K562 (cell line): ENCODE measurements at regions not wholly inside any gene's neighbourhood (a gene's known extent, or its start where the extent isn't known, plus 50 kb on each side); places are given as distances from the start of the nearest gene placed in this dataset.

Source experiments
- ATAC-seq: fragments of 200-7000 bp; cut with Tn5 transposase; 3 replicates; pipeline ENCODE4 v1.9.1; 2020; ENCODE audit warnings: moderate library complexity
- BruUV-seq: library from RNA; stranded (reverse); fragments of 400-500 nt; replicated peaks from 2 replicates; lab custom pipeline; 2021; lab: Mats Ljungman, UMichigan
- CTCF ChIA-PET: fragments of 300-600 bp; formaldehyde crosslinking; extraction: SDS; loops from one replicate; lab custom pipeline; 2021; ENCODE audit warnings: low intra/inter-chr PET ratio; lab: Yijun Ruan, JAX
- POLR2A ChIA-PET: fragments of 300-600, 350-650 bp; sonication (Branson Sonifier 250); formaldehyde crosslinking; extraction: SDS; loops from one replicate; lab custom pipeline; 2021; ENCODE audit warnings: antibody characterized with exemption, inconsistent platforms; lab: Yijun Ruan, JAX
- DNase-seq, 4 experiments: peaks; one replicate each; pipeline versions ENCODE4 v3.0.0 to v3.0.0-alpha.2; 2011 to 2018; ENCODE audit warnings: low spot score in 3 of 4, mixed read lengths in 3 of 4; ENCODE audit errors: extremely low read depth in 1 of 4
- FAIRE-seq: peaks from 2 replicates; lab custom pipeline; 2011; peaks lifted over from hg19 to GRCh38; lab: Jason Lieb, UNC
- H2AFZ ChIP-seq: 2 replicates; pipeline ENCODE4 v1.6.0; 2011; ENCODE audit warnings: low read depth, low read length, control low read depth, inconsistent platforms
- H3K27ac ChIP-seq: fragments of 200-600 bp; 3 replicates; pipeline ENCODE4 v1.8.0; 2011; ENCODE audit warnings: low read depth, mild to moderate bottlenecking, control low read depth, inconsistent platforms, low read length, moderate library complexity, mixed read lengths; ENCODE audit errors: extremely low read depth
- H3K27me3 ChIP-seq, 2 experiments: fragments of 300-600 bp in 1 of 2; 2 replicates in 1 of 2; 3 replicates in 1 of 2; pipeline versions ENCODE4 v1.6.0 to v1.8.0; 2011; ENCODE audit warnings: inconsistent platforms in 2 of 2, low read length in 2 of 2, mild to moderate bottlenecking in 1 of 2, mixed read lengths in 1 of 2, moderate library complexity in 1 of 2; ENCODE audit not compliant: control insufficient read depth in 2 of 2, insufficient read depth in 2 of 2
- H3K36me3 ChIP-seq: fragments of 300-600 bp; 3 replicates; pipeline ENCODE4 v1.8.0; 2011; ENCODE audit warnings: mild to moderate bottlenecking, low read length, inconsistent platforms; ENCODE audit not compliant: control insufficient read depth, insufficient read depth
- H3K4me1 ChIP-seq, 2 experiments: fragments of 200-600 bp in 1 of 2; replicated peaks in 1 of 2; 2 replicates in 1 of 2; 3 replicates in 1 of 2; pipeline versions ENCODE4 v1.5.1 to v1.8.0; 2011; ENCODE audit warnings: inconsistent platforms in 2 of 2, low read length in 2 of 2, mild to moderate bottlenecking in 1 of 2, mixed read lengths in 1 of 2, moderate library complexity in 1 of 2; ENCODE audit not compliant: control insufficient read depth in 2 of 2, insufficient read depth in 2 of 2
- H3K4me2 ChIP-seq: 2 replicates; pipeline ENCODE4 v1.6.1; 2011; ENCODE audit warnings: low read length, control low read depth, inconsistent platforms, mixed read lengths; ENCODE audit not compliant: insufficient read depth
- H3K4me3 ChIP-seq: fragments of 200-600 bp; sonication (generic), shearing (Covaris generic); 2 replicates; pipeline ENCODE4 v1.5.1; 2016; ENCODE audit warnings: control low read depth, inconsistent platforms
- H3K79me2 ChIP-seq: fragments of 200-600 bp; 3 replicates; pipeline ENCODE4 v1.8.0; 2011; ENCODE audit warnings: low read length, inconsistent platforms; ENCODE audit not compliant: control insufficient read depth, insufficient read depth
- H3K9ac ChIP-seq, 2 experiments: 2 replicates each; pipeline versions ENCODE4 v1.6.0 to v1.6.1; 2011; ENCODE audit warnings: low read depth in 2 of 2, low read length in 2 of 2, control low read depth in 1 of 2, inconsistent platforms in 1 of 2, mild to moderate bottlenecking in 1 of 2, mixed read lengths in 1 of 2; ENCODE audit not compliant: insufficient read depth in 1 of 2
- H3K9me1 ChIP-seq: one replicate; pipeline ENCODE4 v1.6.0; 2011; ENCODE audit warnings: inconsistent platforms, mild to moderate bottlenecking, low read length, moderate library complexity; ENCODE audit not compliant: control insufficient read depth, insufficient read depth
- H3K9me3 ChIP-seq: replicated peaks from 2 replicates; pipeline ENCODE4 v1.5.1; 2011; ENCODE audit warnings: low read depth, low read length, inconsistent platforms; ENCODE audit not compliant: control insufficient read depth, insufficient read depth
- H4K20me1 ChIP-seq: replicated peaks from 2 replicates; pipeline ENCODE4 v1.6.1; 2011; ENCODE audit warnings: low read length, inconsistent platforms, mixed read lengths; ENCODE audit not compliant: control insufficient read depth, insufficient read depth
- ATF7 ChIP-seq: fragments of 450-650 bp; IDR thresholded peaks from 2 replicates; pipeline ENCODE4 v1.7.1; 2014; ENCODE audit warnings: mild to moderate bottlenecking, moderate library complexity
- BRCA1 ChIP-seq, 2 experiments: fragments of 450-650 bp in 1 of 2; sonication (generic) in 1 of 2; formaldehyde crosslinking in 1 of 2; IDR thresholded peaks; 2 replicates each; pipeline versions ENCODE4 v1.5.0 to v1.6.1; 2017 to 2020; ENCODE audit warnings: mild to moderate bottlenecking in 1 of 2, missing genetic modification reagents in 1 of 2
- HNRNPK ChIP-seq: fragments of 200-400 bp; formaldehyde crosslinking; IDR thresholded peaks from one replicate; pipeline ENCODE4 v1.6.1; 2018; ENCODE audit warnings: mild to moderate bottlenecking, low read depth, low read length; ENCODE audit not compliant: poor library complexity, severe bottlenecking
- IRF2 ChIP-seq: sonication (generic); formaldehyde crosslinking; IDR thresholded peaks from 2 replicates; pipeline ENCODE4 v1.8.1; 2022; ENCODE audit warnings: mild to moderate bottlenecking, missing genetic modification reagents
- MECOM ChIP-seq: fragments of 250-450 bp; sonication (Bioruptor Pico); IDR thresholded peaks from 2 replicates; pipeline ENCODE4 v1.8.0; 2022; ENCODE audit warnings: inconsistent platforms
- NFIC ChIP-seq: fragments of 450-650 bp; IDR thresholded peaks from 2 replicates; pipeline ENCODE4 v1.6.1; 2017; ENCODE audit warnings: mild to moderate bottlenecking, inconsistent platforms
- RBBP5 ChIP-seq: fragments of 200-600 bp; sonication (generic); IDR thresholded peaks from 2 replicates; pipeline ENCODE4 v1.6.1; 2012; ENCODE audit warnings: borderline replicate concordance, mild to moderate bottlenecking, low read length, control low read depth, inconsistent platforms; ENCODE audit not compliant: insufficient read depth, poor library complexity, severe bottlenecking
- RBM15 ChIP-seq: fragments of 200-400 bp; formaldehyde crosslinking; IDR thresholded peaks from 2 replicates; pipeline ENCODE4 v1.6.1; 2018; ENCODE audit warnings: mild to moderate bottlenecking, low read length, moderate library complexity; ENCODE audit not compliant: insufficient read depth
- RFX5 ChIP-seq: IDR thresholded peaks from 2 replicates; pipeline ENCODE4 v1.6.1; 2011; ENCODE audit warnings: low read depth, mild to moderate bottlenecking, improper control_type of control experiment, low read length
- SIN3B ChIP-seq: fragments of 450-650 bp; IDR thresholded peaks from 2 replicates; pipeline ENCODE4 v1.6.1; 2017; ENCODE audit warnings: low read depth, mild to moderate bottlenecking, moderate library complexity
- SNIP1 ChIP-seq: fragments of 450-650 bp; IDR thresholded peaks from 2 replicates; pipeline ENCODE4 v1.7.1; 2017; ENCODE audit warnings: low read depth, mild to moderate bottlenecking
- TAF7 ChIP-seq: fragments of 450-650 bp; IDR thresholded peaks from 2 replicates; pipeline ENCODE4 v1.6.1; 2016; ENCODE audit warnings: missing genetic modification characterization, missing compliant biosample characterization
- THRAP3 ChIP-seq: fragments of 450-650 bp; IDR thresholded peaks from 2 replicates; pipeline ENCODE4 v1.6.1; 2016; ENCODE audit warnings: mild to moderate bottlenecking, inconsistent platforms, borderline replicate concordance
- XRCC5 ChIP-seq: fragments of 200-400 bp; formaldehyde crosslinking; IDR thresholded peaks from 2 replicates; pipeline ENCODE4 v1.6.1; 2017; ENCODE audit warnings: low read depth, mild to moderate bottlenecking, low read length
- ZNF253 ChIP-seq: fragments of 250-450 bp; sonication (Bioruptor Pico); conservative IDR thresholded peaks from 2 replicates; pipeline ENCODE4 v1.6.1; 2021; ENCODE audit warnings: mild to moderate bottlenecking
- ZNF75A ChIP-seq: fragments of 450-650 bp; formaldehyde crosslinking; IDR thresholded peaks from 2 replicates; pipeline ENCODE4 v1.4.0; 2020; ENCODE audit warnings: mild to moderate bottlenecking
- WGBS: fragments of 100-300 bp; shearing (Covaris generic); methylation state at CpG from one replicate; pipeline ENCODE4 v1.1.6; 2016; ENCODE audit warnings: low coverage, mixed read lengths; ENCODE audit not compliant: insufficient coverage; ENCODE audit errors: missing lambda C conversion rate; 5-methylcytosine and 5-hydroxymethylcytosine counted together
- in situ Hi-C: fragments of 300-500 bp; cut with MboI; formaldehyde crosslinking; loops from 4 replicates; pipeline ENCODE4 v1.15.0; 2018; ENCODE audit warnings: inconsistent platforms, mixed read lengths
- intact Hi-C: fragments of 100-400 bp; cut with micrococcal nuclease; formaldehyde crosslinking; loops from 2 replicates; pipeline ENCODE4 v1.14.2; 2022
- TF ChIP-seq, protein P1 (sequence below): fragments of 250-450 bp; sonication (Bioruptor Pico); IDR thresholded peaks from 2 replicates; pipeline ENCODE4 v1.6.1; 2021; ENCODE audit warnings: mild to moderate bottlenecking
- TF ChIP-seq, protein P2 (sequence below), 2 experiments: fragments of 450-650 bp; IDR thresholded peaks; 2 replicates each; pipeline ENCODE4 v1.6.1; 2018; ENCODE audit warnings: mild to moderate bottlenecking in 2 of 2, low read depth in 1 of 2; ENCODE audit not compliant: partially characterized antibody in 2 of 2
- TF ChIP-seq, protein P3 (sequence below): fragments of 250-450 bp; sonication (Bioruptor Pico); IDR thresholded peaks from 2 replicates; pipeline ENCODE4 v1.9.0; 2021; ENCODE audit warnings: mild to moderate bottlenecking

DNA sequence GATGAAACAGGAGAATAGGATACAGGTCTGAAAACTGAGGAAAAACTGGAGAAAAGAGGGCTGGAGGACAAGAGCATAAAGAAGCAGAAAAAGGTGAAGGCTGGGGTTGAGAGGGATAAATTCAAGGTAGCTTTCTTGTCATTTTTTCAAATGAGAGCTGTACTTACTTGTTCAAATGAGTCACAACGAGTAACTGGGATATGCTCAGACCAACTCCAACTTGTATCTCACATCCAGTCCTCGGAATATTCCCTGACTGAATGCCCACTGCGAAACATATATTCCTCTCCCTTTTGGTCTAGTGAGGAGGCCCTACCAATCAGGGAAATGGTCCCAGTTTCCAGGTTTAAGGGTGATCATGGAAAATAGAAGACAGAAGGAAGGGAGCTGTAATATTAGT is 343.4 kb downstream of the HHIPL2 start (continued):
- TF ChIP-seq ATF7 (no peak), ZNF253 (CRISPR knock-in tag) (no peak), THRAP3 (no peak), IRF2 (CRISPR knock-in tag) (no peak), RBBP5 (no peak), SIN3B (no peak)

DNA sequence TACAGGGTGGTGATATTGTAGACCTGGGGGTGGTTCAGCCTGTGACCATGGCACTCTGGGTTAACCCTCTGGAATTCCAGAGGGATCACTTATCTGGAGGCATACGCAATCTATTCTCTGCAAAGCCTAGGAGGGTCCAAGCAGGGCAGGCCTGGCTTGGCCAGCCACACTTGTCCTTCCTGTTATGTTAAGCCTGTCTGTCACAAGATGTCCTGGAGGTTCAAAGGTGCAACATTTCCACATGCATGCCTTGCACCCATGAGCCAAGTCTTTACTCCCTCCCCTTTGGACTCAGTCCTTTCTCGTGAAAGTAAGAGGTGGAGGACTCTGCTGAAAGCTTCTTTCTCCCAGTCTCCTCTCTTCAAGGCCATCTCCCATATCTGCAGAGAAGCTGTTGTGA is 345.1 kb downstream of the HHIPL2 start:
- TF ChIP-seq BRCA1 (IDR thresholded peaks at IDR 0.05) (no peak), BRCA1 (CRISPR knock-in tag; IDR thresholded peaks at IDR 0.05) (no peak), RFX5 (no peak), XRCC5 (no peak), HNRNPK (no peak), MECOM (CRISPR knock-in tag) (no peak), ZNF75A (CRISPR knock-in tag) (no peak), SNIP1 (no peak), NFIC (no peak), TAF7 (no peak), RBM15 (no peak)
- TF ChIP-seq, protein P1, sequence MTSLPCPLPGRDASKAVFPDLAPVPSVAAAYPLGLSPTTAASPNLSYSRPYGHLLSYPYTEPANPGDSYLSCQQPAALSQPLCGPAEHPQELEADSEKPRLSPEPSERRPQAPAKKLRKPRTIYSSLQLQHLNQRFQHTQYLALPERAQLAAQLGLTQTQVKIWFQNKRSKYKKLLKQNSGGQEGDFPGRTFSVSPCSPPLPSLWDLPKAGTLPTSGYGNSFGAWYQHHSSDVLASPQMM: no peak
- TF ChIP-seq, protein P2, sequence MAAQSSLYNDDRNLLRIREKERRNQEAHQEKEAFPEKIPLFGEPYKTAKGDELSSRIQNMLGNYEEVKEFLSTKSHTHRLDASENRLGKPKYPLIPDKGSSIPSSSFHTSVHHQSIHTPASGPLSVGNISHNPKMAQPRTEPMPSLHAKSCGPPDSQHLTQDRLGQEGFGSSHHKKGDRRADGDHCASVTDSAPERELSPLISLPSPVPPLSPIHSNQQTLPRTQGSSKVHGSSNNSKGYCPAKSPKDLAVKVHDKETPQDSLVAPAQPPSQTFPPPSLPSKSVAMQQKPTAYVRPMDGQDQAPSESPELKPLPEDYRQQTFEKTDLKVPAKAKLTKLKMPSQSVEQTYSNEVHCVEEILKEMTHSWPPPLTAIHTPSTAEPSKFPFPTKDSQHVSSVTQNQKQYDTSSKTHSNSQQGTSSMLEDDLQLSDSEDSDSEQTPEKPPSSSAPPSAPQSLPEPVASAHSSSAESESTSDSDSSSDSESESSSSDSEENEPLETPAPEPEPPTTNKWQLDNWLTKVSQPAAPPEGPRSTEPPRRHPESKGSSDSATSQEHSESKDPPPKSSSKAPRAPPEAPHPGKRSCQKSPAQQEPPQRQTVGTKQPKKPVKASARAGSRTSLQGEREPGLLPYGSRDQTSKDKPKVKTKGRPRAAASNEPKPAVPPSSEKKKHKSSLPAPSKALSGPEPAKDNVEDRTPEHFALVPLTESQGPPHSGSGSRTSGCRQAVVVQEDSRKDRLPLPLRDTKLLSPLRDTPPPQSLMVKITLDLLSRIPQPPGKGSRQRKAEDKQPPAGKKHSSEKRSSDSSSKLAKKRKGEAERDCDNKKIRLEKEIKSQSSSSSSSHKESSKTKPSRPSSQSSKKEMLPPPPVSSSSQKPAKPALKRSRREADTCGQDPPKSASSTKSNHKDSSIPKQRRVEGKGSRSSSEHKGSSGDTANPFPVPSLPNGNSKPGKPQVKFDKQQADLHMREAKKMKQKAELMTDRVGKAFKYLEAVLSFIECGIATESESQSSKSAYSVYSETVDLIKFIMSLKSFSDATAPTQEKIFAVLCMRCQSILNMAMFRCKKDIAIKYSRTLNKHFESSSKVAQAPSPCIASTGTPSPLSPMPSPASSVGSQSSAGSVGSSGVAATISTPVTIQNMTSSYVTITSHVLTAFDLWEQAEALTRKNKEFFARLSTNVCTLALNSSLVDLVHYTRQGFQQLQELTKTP (IDR thresholded peaks at IDR 0.05; ENCODE audit: low read depth in 1 of 2, partially characterized antibody in 2 of 2): no peak
- TF ChIP-seq, protein P3, sequence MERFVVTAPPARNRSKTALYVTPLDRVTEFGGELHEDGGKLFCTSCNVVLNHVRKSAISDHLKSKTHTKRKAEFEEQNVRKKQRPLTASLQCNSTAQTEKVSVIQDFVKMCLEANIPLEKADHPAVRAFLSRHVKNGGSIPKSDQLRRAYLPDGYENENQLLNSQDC (CRISPR knock-in tag): no peak
- Histone ChIP-seq H3K79me2 (no peaks in the 10 kb centered on the region), H3K36me3 (no peaks in the 10 kb centered on the region), H3K4me3 (no peak overlapping the region), H3K27ac (no peak overlapping the region), H2AFZ (no peak overlapping the region), H3K27me3 (no peaks in the 10 kb centered on the region), H3K9ac (no peak overlapping the region), H3K4me1 (no peaks in the 10 kb centered on the region), H3K4me2 (no peak overlapping the region), H3K9me3 (no peaks in the 10 kb centered on the region), H4K20me1 (no peaks in the 10 kb centered on the region), H3K9me1 (no peaks in the 10 kb centered on the region)
- no TSS peak for BruUV-seq
- FAIRE-seq (no peak), ATAC-seq (no peak), DNase-seq (no peak)
- ChIA-PET CTCF (no interaction called here), POLR2A (no interaction called here)
- intact Hi-C loops: no loop called here
- in situ Hi-C loops: no loop called here
- 0% methylated on average over 1 of the region's 2 CpGs for WGBS
